ENCODE measurements at regions not wholly inside any gene's neighbourhood (a gene's known extent, or its start where the extent isn't known, plus 50 kb on each side); places are given as distances from the start of the nearest gene placed in this dataset.

- H3K27ac ChIP-seq (ENCODE audit: low read depth, low read length) = no peak overlapping the region
- no peak overlapping the region for H3K9ac ChIP-seq (ENCODE audit: extremely low read depth, low read length, poor library complexity, severe bottlenecking)
- H3K4me1 ChIP-seq (ENCODE audit: control insufficient read depth, insufficient read depth, low read length) = no peaks in the 10 kb centered on the region
- H3K27me3 ChIP-seq (ENCODE audit: control insufficient read depth, insufficient read depth, low read length, poor library complexity, severe bottlenecking) = no peaks in the 10 kb centered on the region
- Mint-ChIP-seq H3K9me3 (no peaks in the 10 kb centered on the region), H3K27me3 (ENCODE audit: insufficient read depth) (no peaks in the 10 kb centered on the region), H3K4me3 (no peak overlapping the region), H3K27ac (no peak overlapping the region), H3K4me1 (peaks cover 14% of the 10 kb centered on the region), H3K36me3 (ENCODE audit: low read depth) (no peaks in the 10 kb centered on the region)
- TF ChIP-seq CTCF (conservative IDR thresholded peaks at IDR 0.05) = no peak
- 94 to 100% methylated on average over 1 to 3 of the region's 3 CpGs for WGBS, 2 experiments (ENCODE audit: insufficient coverage in 1 of 2, insufficient read length in 1 of 2)
- no peaks in the 10 kb centered on the region for H3K36me3 ChIP-seq (ENCODE audit: control insufficient read depth, insufficient read depth, low read length)
- no peak overlapping the region for H3K4me3 ChIP-seq (ENCODE audit: low read length)
- no peaks in the 10 kb centered on the region for H3K9me3 ChIP-seq (ENCODE audit: control insufficient read depth, low read length)
- DNase-seq = no peak
These were observed 548.1 kb upstream of the HS3ST1 start for GRCh38 chr4:11976726-11977263.

- Histone ChIP-seq H3K4me3 (ENCODE audit: low read length) (no peak overlapping the region), H3K4me1 (ENCODE audit: control insufficient read depth, insufficient read depth, low read length) (no peaks in the 10 kb centered on the region), H3K9me3 (ENCODE audit: control insufficient read depth, low read length) (no peaks in the 10 kb centered on the region), H3K27me3 (ENCODE audit: control insufficient read depth, insufficient read depth, low read length, poor library complexity, severe bottlenecking) (no peaks in the 10 kb centered on the region), H3K36me3 (ENCODE audit: control insufficient read depth, insufficient read depth, low read length) (no peaks in the 10 kb centered on the region), H3K9ac (ENCODE audit: extremely low read depth, low read length, poor library complexity, severe bottlenecking) (no peak overlapping the region), H3K27ac (ENCODE audit: low read depth, low read length) (no peak overlapping the region)
- Mint-ChIP-seq H3K4me3 (no peak overlapping the region), H3K27ac (no peak overlapping the region), H3K36me3 (ENCODE audit: low read depth) (no peaks in the 10 kb centered on the region), H3K4me1 (peaks cover 2% of the 10 kb centered on the region), H3K9me3 (no peaks in the 10 kb centered on the region), H3K27me3 (ENCODE audit: insufficient read depth) (no peaks in the 10 kb centered on the region)
- WGBS, 2 experiments (ENCODE audit: insufficient coverage in 1 of 2, insufficient read length in 1 of 2) = 100% methylated on average over 2 of the region's 2 CpGs; no CpG with 5 or more reads in 1 of the 2 experiments
- no peak for TF ChIP-seq CTCF (conservative IDR thresholded peaks at IDR 0.05)
- DNase-seq = no peak
These were observed 544.6 kb upstream of the HS3ST1 start for GRCh38 chr4:11973270-11973669.

- H3K36me3 ChIP-seq (ENCODE audit: control insufficient read depth, insufficient read depth, low read length) = no peaks in the 10 kb centered on the region
- DNase-seq = no peak
- no peak overlapping the region for H3K4me3 ChIP-seq (ENCODE audit: low read length)
- H3K4me1 ChIP-seq (ENCODE audit: control insufficient read depth, insufficient read depth, low read length) = no peaks in the 10 kb centered on the region
- no peak overlapping the region for H3K27ac ChIP-seq (ENCODE audit: low read depth, low read length)
- H3K4me1 Mint-ChIP-seq = no peaks in the 10 kb centered on the region
- no peak overlapping the region for H3K9ac ChIP-seq (ENCODE audit: extremely low read depth, low read length, poor library complexity, severe bottlenecking)
- H3K4me3 Mint-ChIP-seq = no peak overlapping the region
- H3K9me3 Mint-ChIP-seq = no peaks in the 10 kb centered on the region
- no peaks in the 10 kb centered on the region for H3K27me3 Mint-ChIP-seq (ENCODE audit: insufficient read depth)
- no peak for TF ChIP-seq CTCF (conservative IDR thresholded peaks at IDR 0.05)
- no peaks in the 10 kb centered on the region for H3K36me3 Mint-ChIP-seq (ENCODE audit: low read depth)
- H3K27ac Mint-ChIP-seq = no peak overlapping the region
- H3K9me3 ChIP-seq (ENCODE audit: control insufficient read depth, low read length) = no peaks in the 10 kb centered on the region
- no peaks in the 10 kb centered on the region for H3K27me3 ChIP-seq (ENCODE audit: control insufficient read depth, insufficient read depth, low read length, poor library complexity, severe bottlenecking)
These were observed 542.1 kb upstream of the HS3ST1 start for GRCh38 chr4:11970754-11971153.
